ENCODE measurements at regions not wholly inside any gene's neighbourhood (a gene's known extent, or its start where the extent isn't known, plus 50 kb on each side); places are given as distances from the start of the nearest gene placed in this dataset.

DNA sequence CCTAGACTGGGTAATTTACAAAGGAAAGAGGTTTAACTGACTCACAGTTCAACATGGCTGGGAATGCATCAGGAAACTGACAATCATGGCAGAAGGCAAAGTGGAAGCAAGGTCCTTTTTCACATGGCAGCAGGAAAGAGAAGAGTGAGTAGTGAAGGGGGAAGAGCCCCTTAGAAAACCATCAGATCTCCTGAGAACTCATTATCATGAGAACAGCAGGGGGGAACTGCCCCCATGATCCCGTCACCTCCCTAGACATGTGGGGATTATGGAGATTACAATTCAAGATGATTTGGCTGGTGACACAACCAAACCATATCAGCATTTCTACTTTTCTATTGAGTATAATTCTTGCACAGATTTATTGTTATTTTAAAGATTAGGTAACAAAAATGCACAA, 822.1 kb upstream of the FLRT2 start:
- TF ChIP-seq, protein P1, sequence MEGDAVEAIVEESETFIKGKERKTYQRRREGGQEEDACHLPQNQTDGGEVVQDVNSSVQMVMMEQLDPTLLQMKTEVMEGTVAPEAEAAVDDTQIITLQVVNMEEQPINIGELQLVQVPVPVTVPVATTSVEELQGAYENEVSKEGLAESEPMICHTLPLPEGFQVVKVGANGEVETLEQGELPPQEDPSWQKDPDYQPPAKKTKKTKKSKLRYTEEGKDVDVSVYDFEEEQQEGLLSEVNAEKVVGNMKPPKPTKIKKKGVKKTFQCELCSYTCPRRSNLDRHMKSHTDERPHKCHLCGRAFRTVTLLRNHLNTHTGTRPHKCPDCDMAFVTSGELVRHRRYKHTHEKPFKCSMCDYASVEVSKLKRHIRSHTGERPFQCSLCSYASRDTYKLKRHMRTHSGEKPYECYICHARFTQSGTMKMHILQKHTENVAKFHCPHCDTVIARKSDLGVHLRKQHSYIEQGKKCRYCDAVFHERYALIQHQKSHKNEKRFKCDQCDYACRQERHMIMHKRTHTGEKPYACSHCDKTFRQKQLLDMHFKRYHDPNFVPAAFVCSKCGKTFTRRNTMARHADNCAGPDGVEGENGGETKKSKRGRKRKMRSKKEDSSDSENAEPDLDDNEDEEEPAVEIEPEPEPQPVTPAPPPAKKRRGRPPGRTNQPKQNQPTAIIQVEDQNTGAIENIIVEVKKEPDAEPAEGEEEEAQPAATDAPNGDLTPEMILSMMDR (IDR thresholded peaks at IDR 0.05; ENCODE audit: extremely low read depth in 1 of 2, insufficient read depth in 1 of 2, low read depth in 1 of 2, low read length in 2 of 2): no peak
- TF ChIP-seq POLR2AphosphoS5 (IDR thresholded peaks at IDR 0.05; ENCODE audit: insufficient read depth, low read depth, low read length) (no peak), POLR2A (IDR thresholded peaks at IDR 0.05; ENCODE audit: low read depth, low read length) (no peak), EZH2 (IDR thresholded peaks at IDR 0.05; ENCODE audit: borderline replicate concordance, low read depth, low read length, severe bottlenecking) (no peak)
- TF ChIP-seq, protein P2, sequence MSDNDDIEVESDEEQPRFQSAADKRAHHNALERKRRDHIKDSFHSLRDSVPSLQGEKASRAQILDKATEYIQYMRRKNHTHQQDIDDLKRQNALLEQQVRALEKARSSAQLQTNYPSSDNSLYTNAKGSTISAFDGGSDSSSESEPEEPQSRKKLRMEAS (IDR thresholded peaks at IDR 0.05; ENCODE audit: insufficient read depth, insufficient read length): no peak
